Mucosa of gallbladder (tissue), 1 donor: ENCODE measurements at regions not wholly inside any gene's neighbourhood (a gene's known extent, or its start where the extent isn't known, plus 50 kb on each side); places are given as distances from the start of the nearest gene placed in this dataset.
A peak's percentile ranks its signal among the peaks of the same experiment; 100 is the strongest.
"Not testable (repeated sequence)": the region's sequence is repeated elsewhere in the genome, so short reads cannot be mapped to it uniquely, and the experiment has no call there.

Source experiments
- DNase-seq: peaks from one replicate; pipeline ENCODE4 v3.0.0-alpha.2; 2020; ENCODE audit warnings: low spot score
- donor health status: DM: no; HTN: no; CAD: no.

DNA sequence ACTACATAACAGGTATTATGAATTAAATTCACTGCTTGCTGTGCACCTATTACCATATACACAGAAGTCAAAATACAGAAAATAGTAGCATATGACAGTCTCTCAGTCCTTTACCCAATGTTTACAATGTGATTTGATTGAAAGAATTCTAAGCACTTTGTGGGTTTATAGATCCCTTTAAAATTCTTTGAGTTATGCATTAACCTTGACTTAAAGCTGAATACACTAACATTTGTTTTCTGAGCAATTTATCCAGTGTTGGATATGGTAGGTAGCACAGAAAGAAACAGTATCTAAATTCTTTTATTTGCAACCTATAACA, 230.8 kb upstream of the DDI1 start:
- no peak for DNase-seq

DNA sequence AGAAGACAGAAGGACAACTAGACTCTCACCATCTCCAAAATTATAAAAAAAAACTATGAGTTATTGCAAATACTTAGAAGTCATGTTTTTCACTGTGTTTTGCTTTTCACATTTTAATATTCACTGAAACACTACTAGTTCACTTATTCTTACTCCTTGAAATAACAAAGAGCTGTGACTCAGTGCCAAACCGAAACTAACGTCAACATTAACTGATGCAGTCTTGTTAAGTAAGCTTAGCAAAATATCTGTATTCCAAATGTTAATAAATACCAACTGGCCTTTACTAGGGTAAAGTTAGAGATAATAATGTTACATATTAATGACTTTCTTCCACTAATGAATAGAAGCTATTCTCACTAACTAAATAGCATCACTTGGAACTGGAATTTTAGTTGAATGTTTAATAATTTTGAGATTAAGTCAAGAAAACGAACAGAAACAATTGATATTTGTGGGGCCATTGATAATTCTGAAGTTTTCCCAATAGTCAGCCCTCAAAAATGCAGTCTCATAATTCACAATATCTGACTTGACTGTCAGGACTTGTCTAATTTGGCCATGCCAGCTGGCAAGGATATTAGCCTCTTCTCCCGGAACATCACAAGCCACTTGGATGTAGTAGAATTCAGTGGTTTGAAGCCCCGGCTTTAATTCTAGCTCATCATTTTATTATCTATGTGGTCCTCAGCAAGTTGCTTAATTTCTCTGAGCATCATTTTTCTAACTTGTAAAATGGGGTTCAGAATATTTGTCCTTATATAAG, 230.1 kb upstream of the DDI1 start:
- peak; percentile 68 for DNase-seq

DNA sequence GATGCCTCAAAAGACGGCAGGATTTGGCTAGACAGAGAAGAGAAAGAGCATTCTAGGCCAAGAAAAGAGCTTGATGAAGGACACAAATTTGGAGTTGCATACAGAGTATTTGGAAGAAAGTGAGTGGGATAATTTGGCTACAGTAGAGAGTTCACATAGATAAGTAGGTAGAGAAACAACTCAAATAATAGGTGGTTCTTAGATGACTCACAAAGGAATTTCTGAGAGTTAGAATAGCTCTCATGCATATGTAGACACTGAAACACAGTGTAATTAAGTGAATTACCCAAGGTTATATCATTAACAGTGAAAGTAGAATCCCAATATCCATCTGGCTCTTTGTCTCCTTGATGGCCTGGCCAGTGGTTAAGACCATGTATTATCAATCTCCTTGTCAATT, 228.6 kb upstream of the DDI1 start:
- DNase-seq = no peak

DNA sequence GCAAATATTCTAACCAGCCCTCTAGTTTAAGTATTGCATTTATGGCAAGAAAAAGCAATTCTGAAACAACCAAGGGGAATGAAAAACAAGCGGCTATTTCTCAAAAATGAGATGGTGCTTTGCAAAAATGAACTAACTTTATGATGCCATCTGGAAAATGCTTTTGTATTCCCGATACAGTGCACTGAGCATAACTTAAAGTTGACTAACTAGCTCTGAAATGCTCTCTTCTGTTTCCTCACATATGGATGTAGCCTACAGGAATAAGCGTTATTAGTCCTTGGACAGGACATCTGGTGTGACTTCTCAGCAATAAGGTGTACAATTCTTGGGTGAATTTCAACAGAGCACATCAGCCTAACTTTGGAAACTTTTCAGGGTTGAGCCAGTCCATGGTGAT, 228.2 kb upstream of the DDI1 start:
- no peak for DNase-seq

DNA sequence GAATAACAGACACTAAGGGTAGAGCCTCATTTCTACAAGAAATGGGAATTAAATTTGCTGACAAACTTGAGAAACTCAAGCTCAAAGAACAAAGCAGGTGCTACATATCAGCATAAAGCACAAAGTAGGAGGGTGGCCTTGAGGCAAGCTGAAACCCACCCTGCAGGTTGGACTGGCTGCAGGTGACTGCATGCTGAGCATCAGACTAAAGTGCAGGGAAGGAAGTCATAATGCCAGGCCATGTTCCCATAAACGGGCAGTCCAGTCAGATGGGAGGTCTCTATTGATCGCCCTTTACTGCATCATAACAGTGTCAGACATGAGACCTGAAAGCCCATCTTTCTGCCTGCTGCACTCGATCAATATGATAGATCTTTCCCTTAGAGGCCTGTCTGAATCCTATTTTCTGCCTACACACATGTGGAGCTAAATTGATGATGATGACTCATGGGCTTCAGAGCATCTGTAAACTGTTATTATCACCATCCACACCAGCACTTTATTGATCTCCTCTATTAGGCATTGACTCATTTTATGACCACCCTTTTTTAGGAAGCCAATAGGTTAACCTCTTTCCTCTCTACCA, 224.5 kb upstream of the DDI1 start:
- no peak for DNase-seq

DNA sequence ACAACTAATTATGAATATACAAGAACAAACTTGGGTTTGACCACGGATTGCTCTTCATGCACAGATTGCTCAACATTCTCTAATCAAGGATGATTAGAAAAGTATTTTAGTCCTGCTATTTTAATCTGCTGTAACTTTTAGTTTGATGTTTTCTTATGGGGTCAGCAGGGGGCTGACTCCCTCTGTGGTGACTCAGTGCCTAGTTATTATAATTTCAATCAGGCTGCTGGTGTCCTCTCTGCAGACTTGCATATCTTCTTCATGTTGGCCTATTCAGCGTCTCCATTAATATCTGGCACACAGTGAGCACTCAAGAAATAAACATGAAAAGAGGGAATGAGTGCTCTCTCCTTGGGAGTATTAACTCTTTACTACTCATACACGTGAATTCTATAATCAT, 223.8 kb upstream of the DDI1 start:
- DNase-seq = no peak

DNA sequence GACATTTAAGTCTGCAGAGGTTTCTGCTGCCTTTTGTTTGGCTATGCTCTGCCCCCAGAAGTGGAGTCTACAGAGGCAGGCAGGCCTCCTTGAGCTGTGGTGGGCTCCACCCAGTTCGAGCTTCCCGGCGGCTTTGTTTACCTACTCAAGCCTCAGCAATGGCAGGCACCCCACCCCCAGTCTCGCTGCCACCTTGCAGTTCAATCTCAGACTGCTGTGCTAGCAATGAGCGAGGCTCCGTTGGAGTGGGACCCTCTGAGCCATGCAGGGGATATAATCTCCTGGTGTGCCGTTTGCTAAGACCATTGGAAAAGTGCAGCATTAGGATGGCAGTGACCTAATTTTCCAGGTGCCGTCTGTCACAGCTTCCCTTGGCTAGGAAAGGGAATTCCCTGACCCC, 216.1 kb upstream of the DDI1 start:
- not testable (repeated sequence) for DNase-seq

DNA sequence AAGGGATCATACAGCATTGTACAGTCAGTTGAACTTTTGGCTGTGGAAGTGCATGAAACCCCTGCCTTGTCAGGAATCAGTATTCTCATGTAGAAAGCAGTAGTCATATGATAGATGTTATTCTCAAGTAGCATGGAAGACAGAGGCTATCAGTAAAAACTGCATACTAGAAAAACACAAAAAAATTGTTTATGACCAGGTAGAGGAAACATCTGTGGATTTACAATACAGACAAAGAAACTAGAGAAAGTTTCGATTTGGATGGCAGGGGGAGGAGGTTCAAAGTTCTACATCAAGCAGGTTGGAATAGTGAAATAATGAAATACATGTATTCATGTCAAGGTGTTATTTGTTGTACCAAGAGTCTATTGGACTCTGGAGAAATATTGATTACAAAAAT, 212.3 kb upstream of the DDI1 start:
- no peak for DNase-seq

DNA sequence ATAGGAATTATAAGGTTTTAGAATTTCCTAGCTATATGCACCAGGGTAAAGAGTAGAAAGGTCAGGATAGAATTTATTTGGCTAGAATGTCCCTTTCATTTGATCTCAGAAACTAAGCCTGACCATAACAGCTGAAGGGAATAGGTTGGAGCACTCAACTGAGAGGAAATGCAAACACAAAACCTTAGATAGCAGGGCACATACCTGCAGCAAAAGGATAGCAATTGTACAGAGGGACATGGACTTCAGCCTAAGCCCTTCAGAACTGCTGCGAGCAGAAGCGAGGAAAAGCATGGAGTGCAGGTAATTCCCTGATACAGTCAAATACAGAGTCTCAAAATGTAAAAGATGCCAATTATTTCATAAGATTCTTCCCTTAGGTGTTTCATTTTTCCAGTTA, 211.0 kb upstream of the DDI1 start:
- no peak for DNase-seq

DNA sequence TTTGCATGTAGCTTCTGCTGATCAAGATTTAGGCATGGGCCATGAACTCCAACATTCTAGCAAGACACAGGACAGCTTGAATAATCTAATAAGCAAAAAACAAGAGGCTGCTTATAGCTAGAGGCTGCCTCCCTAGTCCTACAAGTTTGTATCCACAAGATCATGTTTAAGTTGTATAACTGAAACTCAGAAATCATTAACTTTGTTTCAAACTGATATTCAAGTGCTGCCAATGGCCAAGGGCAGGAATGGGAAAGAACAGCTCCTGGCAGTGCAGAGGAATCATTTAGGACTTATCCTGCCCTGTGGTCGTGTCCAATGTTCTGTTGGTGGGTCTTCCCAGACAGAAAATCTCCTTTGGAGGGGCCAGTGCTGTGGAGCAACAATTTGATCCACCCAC, 209.6 kb upstream of the DDI1 start:
- no peak for DNase-seq

DNA sequence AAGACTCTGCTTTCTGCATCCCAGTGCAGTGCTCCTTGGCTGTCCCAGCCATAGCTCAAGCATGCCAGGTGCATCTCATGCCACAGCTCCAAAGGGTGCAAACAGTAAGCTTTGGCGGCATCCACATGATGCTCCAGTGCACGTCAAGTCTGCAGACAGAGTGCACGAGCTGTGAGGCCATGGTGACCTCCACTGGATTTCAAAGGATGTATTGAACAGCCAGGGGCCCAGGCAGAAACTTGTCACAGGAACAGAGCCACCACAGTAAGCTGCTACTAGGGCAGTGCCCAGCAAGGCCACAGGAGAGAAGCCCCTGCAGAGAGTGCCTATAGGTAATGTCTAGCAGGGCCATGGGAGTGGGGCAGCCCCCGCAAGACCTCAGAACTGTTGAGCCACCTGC, 206.8 kb upstream of the DDI1 start:
- no peak for DNase-seq

DNA sequence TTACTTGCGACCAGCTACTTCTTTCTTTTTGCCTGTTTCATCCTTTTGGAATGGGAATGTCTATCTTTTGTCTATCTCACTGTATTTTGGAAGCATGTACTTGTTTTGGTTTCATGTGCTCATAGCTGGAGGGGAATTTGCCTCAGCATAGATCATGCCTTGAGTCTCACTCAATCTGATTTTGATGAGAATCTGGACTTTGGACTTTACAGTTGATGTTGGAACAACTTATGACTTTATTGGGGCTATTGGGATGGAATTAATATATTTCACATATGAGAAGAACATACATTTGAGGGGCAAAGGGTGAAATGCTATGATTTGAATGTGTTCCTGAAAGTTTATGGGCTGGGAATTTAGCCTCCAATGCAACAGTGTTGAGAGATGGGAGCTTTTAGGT, 206.2 kb upstream of the DDI1 start:
- no peak for DNase-seq

DNA sequence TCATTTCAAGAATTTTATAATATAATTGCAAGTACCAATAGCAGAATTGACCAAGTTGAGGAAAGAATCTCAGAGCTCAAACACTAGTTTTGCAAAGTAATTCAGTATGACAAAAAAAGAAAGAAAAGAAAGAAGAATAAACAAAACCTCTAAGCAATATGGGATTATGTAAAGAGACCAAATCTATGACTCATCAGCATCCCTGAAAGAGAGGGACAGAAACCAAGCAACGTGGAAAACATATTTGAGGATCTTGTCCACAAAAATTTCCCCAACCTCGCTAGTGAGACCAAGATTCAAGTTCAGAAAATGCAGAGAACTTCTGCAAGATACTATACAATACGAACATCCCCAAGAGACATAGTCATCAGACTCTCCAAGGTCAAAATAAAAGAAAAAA, 203.7 kb upstream of the DDI1 start:
- no peak for DNase-seq

DNA sequence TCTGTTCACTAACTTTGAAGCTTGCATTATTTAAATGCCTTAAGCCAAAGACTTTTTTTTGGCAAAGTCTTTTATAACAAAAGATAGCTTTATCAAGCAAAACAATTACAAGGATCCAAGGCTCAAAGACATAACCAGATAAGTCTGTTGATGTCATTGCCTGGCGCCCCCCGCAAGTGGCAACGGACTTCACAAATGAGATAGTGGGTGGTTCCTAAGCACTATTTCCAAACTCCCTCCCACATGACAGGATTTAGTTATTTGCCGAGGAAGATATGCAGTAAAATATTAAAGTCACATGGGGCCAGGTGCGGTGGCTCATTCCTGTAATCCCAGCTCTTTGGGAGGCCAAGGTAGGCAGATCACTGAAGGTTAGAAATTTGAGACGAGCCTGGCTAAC, 194.2 kb upstream of the DDI1 start:
- DNase-seq = no peak

DNA sequence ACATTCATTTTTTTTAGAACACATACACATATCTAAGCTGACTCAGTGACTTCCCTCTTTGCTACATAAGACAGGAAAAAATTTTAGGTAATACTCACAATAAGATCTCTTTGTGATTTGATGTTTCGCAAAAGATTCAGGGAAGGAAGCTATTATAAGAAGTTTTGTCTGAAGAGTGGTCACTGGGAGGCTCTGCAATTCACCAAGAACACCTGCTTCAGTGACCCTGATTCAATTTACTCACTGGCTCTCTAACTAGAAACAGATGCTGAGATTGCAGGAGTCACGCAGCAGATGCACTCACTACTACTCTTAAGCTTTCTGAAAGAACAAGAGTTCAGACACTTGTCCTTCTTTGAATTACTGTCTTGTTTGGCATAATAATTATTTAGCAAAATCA, 193.6 kb upstream of the DDI1 start:
- DNase-seq = no peak

DNA sequence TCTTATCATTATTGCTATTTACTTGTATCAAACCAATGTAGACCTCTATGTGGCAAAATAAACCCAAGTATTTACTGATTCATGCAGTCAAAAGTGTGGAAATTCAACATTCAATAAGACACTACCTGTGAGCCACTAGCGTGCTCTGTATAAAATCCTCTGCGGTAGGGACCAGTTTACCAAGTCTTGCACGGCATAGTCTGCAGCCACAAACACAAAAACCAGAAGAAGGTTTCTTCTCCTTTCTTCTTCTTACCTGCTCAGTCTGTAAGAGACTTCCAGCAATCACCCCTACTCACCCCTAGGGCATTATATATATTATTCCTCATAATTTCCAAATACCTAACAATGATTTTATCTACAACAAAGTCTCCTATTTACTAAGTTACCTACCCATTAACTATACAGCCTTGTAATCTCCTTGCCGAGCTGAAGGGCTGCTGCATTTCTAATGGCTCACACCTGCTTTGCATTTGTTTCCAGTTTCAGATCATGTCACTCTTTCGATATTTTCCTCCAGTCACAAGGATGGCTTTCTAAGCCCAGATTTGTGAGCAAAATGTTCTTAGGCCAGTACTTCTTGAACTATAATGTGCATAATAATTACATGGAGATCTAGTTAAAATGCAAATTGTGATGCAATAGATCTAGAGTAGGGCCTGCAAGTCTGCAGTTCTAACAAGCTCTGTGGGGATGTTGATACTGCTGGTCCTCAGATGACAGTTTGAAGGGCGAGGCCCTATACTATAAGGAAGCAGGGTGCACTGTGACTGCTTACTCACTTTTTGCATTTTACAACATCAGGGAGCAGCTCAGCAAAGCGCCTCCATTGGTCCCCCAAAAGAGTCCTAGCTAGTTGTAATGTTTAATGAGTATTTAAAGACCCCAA, 191.9 kb upstream of the DDI1 start:
- no peak for DNase-seq

DNA sequence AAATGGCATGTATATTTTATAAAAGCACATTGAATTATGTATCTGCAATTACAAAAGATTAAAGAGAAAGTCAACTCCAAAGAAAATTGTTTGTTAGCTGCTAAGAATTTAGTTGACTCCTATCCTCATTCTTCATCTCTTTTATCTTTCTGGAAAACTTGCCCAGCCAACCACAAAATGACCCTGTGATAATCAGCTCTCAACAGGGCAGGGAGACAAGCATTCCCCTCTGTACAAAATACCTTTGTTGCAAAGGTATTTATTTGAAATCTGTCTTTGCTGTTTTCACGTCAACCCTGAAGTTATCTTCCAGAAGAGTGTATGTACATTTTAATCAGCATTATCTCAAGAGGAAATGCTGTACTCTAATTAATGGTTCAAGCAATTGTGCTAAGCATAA, 191.1 kb upstream of the DDI1 start:
- DNase-seq = no peak

DNA sequence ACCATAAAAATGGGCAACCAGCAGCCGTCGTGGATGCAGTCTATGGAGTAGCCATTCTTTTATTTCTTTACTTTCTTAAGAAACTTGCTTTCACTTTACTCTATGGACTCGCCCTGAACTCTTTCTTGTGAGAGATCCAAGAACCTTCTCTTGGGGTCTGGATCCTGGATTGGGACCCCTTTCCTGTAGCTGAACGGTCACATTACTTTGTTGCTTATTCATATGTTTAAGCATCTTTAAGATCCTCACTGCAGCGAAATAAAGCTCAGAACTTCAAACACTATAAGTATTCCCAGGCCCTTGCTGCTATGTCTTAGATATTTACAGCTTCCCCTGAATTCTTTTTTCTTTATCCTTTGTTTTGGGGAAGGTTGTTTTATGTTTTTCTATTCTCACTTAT, 187.8 kb upstream of the DDI1 start:
- DNase-seq = no peak

DNA sequence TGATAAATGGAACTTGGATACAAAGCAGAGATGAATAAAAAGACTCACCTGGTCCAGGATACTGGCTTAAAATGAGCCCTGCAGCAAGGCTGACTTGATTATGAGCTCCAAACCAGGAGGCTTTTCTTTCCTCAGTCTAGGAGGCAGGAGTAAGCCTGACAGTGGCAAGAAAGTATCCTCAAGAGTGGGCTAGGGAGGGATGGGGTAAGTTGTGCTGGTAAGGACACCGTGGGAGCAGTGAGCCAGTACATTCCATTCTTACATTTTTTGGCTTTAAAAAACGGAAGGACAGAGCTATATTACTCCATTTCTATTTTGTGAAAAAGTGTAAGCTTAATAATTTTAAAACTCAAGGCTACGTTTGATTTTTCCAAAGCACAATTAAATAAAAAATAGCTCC, 187.1 kb upstream of the DDI1 start:
- no peak for DNase-seq

DNA sequence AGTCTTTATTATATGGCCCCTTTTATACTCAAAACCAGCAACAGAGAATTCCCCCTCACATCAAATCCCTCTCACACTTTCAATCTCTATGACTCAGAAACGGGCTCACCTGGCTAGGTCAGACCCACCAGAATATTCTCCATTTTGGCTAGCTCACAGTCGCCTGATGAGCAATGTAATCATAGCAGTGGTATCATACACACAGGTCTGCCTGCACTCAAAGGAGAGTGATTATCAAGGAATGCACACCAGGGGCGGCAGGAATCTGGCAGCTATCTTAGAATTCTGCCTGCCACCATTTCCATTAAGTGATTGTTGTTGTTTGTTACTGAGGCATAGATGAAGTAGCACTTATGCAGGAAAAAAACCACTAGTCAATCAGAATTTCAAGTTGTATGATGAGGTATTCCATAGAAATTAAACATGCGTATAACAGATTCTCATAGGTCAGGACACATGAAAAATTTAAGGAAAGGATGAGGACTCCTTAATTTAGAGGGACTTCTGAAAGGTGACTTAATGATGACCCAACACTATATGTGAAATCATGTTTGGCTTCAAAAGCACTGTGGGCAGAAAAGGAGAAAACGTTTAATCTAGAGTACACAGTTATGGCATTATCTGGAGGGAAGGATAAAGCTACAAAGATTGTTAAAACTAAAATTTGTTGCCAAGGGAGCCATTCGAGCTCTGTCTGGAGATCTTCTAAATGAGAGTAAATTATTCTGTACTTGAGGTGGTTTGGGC, 185.8 kb upstream of the DDI1 start:
- no peak for DNase-seq

DNA sequence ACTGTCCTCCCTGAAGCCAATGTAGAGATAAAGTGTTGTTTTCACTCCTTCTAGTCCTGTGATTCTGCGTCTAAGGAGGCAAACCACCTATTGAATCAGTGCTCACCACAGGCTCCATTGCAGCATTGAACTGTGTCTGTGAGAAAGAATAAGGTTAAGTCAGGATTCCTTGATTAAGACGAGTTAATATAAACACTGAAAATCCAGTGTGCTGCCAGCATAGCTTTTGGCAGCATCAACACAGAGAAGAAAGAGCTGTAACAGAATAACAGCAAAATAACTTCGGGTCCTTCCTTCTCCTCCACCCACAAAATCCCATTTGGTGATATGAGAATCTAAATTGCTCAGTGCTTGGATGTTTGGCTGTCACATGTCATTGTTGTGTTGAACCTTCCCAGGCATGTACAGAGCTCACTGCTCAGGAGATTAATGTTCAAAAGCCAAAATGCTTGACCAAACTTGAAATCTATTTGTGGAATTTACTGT, 185.2 kb upstream of the DDI1 start:
- DNase-seq = peak; percentile 33
